MG63 (cell line): ENCODE measurements at regions not wholly inside any gene's neighbourhood (a gene's known extent, or its start where the extent isn't known, plus 50 kb on each side); places are given as distances from the start of the nearest gene placed in this dataset.
A peak's percentile ranks its signal among the peaks of the same experiment; 100 is the strongest.

Source experiments
- DNase-seq: peaks from one replicate; pipeline ENCODE4 v3.0.0-alpha.2; 2020
- H3K27me3 ChIP-seq: fragments of 250-450 bp; sonication (Bioruptor Pico); 2 replicates; pipeline ENCODE4 v1.5.1; 2020; ENCODE audit warnings: mild to moderate bottlenecking, moderate library complexity
- H3K36me3 ChIP-seq: fragments of 250-450 bp; sonication (Bioruptor Pico); 2 replicates; pipeline ENCODE4 v1.5.1; 2020; ENCODE audit warnings: mild to moderate bottlenecking, moderate library complexity
- H3K4me3 ChIP-seq: fragments of 250-450 bp; sonication (Bioruptor Pico); 2 replicates; pipeline ENCODE4 v1.5.1; 2020; ENCODE audit warnings: mild to moderate bottlenecking, moderate library complexity
- H3K9me3 ChIP-seq: fragments of 250-450 bp; sonication (Bioruptor Pico); 2 replicates; pipeline ENCODE4 v1.5.1; 2020; ENCODE audit warnings: mild to moderate bottlenecking, moderate library complexity

DNA sequence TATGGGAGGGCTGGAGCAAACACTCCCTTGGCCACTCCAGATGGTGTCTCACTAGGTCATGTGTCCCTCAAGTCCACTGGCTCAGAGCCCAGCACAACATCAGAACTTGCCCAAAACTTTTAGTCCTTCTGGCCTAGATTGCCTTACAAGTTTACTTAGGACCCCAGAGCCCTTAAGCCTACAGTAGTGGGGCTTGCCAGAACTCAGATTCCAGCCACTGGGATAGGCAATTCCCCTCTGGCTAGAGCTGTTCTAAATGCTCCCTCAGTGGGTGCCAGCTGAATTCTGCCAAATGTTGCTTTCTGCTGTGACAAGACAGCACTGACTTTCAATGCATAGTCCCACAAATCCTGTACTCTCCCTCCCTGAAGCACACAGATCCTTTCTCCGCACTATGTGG, 331.1 kb downstream of the HTR7 start:
- no peaks in the 10 kb centered on the region for H3K27me3 ChIP-seq
- H3K9me3 ChIP-seq = no peaks in the 10 kb centered on the region
- no peaks in the 10 kb centered on the region for H3K36me3 ChIP-seq
- DNase-seq = no peak
- no peak overlapping the region for H3K4me3 ChIP-seq

DNA sequence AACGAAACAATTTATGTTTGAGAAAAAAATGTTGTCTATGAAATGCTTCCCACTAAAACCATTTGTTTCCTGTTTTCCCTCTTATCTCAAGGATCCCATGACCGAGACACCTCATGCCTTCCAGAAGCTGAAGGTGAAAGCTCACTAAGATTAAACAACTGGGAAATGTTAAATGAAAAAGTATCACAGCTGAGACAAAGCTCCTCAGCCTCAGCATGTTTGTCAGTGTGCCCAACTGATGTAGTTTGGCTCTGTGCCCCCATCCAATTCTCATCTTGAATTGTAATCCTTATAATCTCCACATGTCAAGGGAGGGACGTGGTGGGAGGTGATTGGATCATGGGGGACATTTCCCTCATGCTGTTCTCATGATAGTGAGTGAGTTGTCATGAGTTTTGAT, 327.3 kb downstream of the HTR7 start:
- H3K27me3 ChIP-seq = no peaks in the 10 kb centered on the region
- DNase-seq = no peak

DNA sequence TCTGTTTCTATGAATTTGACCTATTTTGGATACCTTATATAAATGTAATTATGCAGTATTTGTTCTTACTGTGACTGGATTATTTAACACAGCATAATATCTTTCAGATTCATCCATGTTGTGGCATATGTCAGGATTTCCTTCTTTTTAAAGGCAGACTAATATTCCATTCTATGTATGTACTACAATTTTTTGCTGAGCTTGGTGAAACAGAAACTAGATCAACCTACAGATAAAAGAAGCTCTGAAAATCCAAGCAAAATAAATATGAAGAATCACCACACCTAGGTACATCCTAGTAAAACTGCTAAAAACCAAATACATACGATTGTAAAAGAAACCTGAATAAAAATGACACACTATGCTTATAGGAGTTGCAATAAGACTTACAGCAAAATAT, 300.5 kb downstream of the HTR7 start:
- no peak for DNase-seq
- no peak overlapping the region for H3K4me3 ChIP-seq
- no peaks in the 10 kb centered on the region for H3K27me3 ChIP-seq
- H3K36me3 ChIP-seq = no peaks in the 10 kb centered on the region
- peaks cover 2% of the 10 kb centered on the region; the same call in 1 of the 2 replicates for H3K9me3 ChIP-seq

More for the DNA sequence above, 327.3 kb downstream of the HTR7 start:
- Histone ChIP-seq H3K4me3 (no peak overlapping the region), H3K36me3 (no peaks in the 10 kb centered on the region), H3K9me3 (no peaks in the 10 kb centered on the region)

DNA sequence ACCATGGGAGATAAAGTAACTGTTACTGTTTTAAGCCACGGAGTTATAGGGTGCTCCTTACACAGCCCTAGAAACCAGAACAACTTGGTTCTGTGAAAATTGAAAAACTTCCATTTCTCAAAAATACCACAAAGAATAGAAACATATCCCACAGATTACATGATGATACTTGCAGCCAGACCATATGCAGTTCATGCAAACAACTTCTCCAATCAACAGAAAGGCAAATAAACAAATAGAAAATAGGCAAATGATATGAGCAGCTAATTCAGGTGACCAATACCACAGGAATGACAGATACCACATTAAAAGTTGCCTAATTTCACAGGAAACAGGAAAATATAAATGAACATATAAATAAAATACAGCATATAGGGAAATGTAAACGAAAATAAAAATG, 297.5 kb downstream of the HTR7 start:
- peaks cover 2% of the 10 kb centered on the region; the same call in 1 of the 2 replicates for H3K9me3 ChIP-seq
- no peak for DNase-seq
- no peaks in the 10 kb centered on the region for H3K27me3 ChIP-seq
- no peaks in the 10 kb centered on the region for H3K36me3 ChIP-seq
- no peak overlapping the region for H3K4me3 ChIP-seq

DNA sequence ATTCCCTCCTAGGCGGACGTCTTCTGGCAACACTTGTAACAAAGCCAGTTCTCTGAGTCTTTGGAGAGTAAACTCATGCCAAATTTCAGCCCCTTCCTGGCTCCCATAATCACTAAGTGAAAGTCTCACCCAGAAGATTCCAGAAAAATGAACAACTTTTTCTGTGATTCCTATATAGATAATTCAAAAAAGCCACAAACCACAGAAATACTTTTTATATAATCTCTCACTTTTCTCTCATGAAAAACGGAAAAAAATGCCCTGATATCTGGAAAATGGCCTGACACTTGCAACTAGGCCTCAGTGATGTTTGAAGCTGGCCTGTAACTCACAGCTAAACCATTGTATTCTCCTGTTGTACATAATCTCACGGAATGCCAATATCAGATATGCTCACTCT, 296.2 kb downstream of the HTR7 start:
- Histone ChIP-seq H3K4me3 (no peak overlapping the region), H3K36me3 (no peaks in the 10 kb centered on the region), H3K27me3 (no peaks in the 10 kb centered on the region), H3K9me3 (peaks cover 2% of the 10 kb centered on the region; the same call in 1 of the 2 replicates)
- DNase-seq = no peak

DNA sequence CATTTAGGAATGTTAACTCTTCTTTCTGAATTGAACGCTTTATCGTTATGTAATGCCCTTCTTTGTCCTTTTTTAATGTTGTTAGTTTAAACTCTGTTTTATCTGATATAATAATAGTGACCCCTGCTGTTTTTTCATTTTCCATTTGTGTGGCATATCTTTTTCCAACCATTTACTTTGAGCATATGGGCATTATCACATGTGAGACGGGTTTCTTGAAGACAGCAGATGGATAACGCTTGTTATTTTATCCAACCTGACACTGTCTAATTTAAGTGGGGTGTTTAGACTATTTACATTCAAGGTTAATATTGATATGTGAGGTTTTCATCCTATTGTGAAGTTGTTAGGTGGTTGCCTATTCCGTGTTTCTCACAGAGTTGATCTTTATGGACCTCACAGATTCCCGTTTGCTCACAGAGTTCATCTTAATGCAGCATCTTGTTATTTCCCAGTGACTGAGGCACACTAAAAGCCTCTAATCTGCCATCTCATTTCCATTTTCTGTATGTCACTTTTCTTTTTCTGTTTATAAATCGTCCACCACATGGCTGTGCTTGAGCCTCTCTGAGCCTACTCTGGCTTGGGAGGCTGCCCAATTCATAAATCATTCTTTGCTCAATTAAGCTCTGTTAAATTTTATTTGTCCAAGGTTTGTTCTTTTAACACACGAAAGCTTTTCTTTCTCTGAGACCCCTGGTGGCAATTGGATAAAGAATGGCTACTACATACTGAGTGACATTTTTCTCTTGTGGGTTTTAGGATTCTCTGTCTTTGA, 286.2 kb downstream of the HTR7 start:
- H3K4me3 ChIP-seq = no peak overlapping the region
- DNase-seq = no peak
- no peaks in the 10 kb centered on the region for H3K27me3 ChIP-seq
- no peaks in the 10 kb centered on the region for H3K36me3 ChIP-seq
- no peaks in the 10 kb centered on the region for H3K9me3 ChIP-seq

DNA sequence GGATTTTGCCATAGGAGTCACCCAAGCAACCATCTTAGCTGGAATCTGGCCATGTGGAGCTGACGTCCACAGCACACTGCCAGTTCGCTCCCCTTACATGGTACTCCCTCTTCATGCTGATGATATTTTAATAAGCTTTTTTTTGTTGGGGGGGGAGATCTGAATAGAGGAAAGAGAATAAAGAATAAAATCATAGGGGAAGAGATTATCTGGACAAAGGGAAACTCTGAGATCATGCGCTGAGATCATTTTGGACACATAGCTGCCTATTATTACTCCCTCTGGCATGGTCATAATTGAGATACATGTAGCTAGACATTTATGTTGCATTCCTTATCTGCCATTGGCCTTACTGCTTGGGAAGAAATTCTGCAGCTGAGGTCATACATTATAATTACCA, 282.7 kb downstream of the HTR7 start:
- no peaks in the 10 kb centered on the region for H3K9me3 ChIP-seq
- no peak overlapping the region for H3K4me3 ChIP-seq
- no peaks in the 10 kb centered on the region for H3K36me3 ChIP-seq
- DNase-seq = no peak
- no peaks in the 10 kb centered on the region for H3K27me3 ChIP-seq

DNA sequence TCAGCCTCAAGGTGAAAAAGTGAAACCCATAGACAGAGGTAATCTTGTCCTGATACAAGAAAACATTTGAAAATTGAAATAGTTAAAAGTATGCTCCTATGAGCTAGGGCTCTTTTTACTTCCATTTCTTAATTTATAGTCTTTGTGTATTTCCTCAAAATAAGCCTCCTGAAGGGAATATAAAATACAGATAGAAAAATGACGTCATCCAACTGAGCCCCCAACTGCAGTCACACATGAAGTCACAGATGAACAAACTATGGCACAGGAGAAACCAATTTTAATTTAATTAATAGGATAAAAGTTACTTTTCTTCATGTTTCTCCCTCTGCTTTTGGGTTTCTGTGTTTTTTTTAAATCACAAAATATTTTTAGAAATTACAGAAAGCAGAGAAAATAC, 280.3 kb downstream of the HTR7 start:
- Histone ChIP-seq H3K27me3 (no peaks in the 10 kb centered on the region), H3K9me3 (no peaks in the 10 kb centered on the region), H3K36me3 (no peaks in the 10 kb centered on the region), H3K4me3 (no peak overlapping the region)
- no peak for DNase-seq

DNA sequence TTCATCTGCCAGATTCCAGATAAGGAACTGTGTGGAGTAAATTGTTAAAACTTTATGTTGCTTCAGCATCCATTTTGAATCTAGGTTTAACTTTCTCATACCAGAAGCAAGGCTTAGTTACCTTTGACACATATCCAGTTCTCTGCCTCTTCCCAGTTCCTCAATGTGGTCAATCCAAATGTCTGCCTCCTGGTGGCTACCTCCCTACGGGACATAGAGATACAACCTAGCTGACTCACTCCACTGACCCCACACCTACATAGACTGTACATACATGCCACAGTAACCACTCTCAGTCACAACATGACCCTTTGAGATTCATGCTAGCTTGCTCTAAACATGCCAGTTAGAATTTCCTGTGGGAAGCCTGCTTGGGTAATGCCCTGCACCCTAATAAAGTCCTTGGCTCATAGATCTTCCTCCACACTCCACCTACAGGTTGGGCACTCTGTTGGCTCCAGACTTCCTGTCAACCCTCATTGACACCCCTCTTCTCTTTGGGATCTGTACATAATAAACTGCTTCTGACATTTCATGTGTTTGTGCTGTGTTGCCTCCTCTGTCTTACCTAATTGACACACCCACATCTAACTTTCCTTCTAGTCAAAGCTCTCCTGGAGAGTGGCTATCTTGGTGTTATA, 278.1 kb downstream of the HTR7 start:
- Histone ChIP-seq H3K27me3 (no peaks in the 10 kb centered on the region), H3K9me3 (no peaks in the 10 kb centered on the region; the same call in 1 of the 2 replicates), H3K4me3 (no peak overlapping the region), H3K36me3 (no peaks in the 10 kb centered on the region)
- DNase-seq = peak; percentile 58

DNA sequence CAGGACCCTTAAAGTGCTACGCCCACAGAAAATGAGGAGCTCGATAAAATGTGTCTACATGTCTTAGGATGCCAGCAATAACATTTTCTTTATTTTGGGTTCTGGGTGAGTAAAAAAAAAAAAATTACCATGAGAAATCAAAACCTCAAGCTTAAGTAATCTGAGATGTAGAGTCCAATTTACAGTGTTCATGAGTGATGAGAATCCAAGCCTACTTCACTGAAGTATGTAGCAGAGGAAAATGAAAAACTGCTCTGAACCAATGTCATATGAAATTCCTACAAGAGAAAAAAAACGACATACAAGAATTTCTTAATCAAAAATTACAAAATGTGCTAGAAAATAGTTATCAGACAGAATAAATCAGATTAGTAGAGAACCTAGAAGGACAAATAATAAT, 274.4 kb downstream of the HTR7 start:
- Histone ChIP-seq H3K9me3 (no peaks in the 10 kb centered on the region; the same call in 1 of the 2 replicates), H3K4me3 (no peak overlapping the region), H3K27me3 (no peaks in the 10 kb centered on the region), H3K36me3 (no peaks in the 10 kb centered on the region)
- DNase-seq = no peak

DNA sequence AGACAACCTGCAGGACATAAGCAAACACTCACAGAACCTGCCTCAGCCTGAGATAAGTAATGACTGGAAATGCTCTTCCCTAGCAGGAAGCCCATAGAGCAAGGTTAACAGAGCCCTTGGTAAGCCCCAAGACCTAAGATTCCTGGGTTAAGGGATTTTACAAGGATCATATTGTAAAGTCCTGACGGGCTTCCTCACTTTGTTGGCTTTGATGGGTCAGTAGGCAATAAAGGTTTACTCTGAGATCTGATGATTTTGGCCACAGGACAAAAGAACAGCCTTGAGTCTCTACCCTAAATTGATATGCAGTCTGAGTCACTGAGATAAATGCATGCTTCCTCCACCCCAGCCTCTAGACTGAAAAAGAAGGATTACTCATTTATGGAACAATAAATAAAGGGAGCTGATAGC, 270.8 kb downstream of the HTR7 start:
- Histone ChIP-seq H3K36me3 (no peaks in the 10 kb centered on the region), H3K4me3 (no peak overlapping the region), H3K9me3 (no peaks in the 10 kb centered on the region; the same call in 1 of the 2 replicates), H3K27me3 (no peaks in the 10 kb centered on the region)
- DNase-seq = peak; percentile 16

DNA sequence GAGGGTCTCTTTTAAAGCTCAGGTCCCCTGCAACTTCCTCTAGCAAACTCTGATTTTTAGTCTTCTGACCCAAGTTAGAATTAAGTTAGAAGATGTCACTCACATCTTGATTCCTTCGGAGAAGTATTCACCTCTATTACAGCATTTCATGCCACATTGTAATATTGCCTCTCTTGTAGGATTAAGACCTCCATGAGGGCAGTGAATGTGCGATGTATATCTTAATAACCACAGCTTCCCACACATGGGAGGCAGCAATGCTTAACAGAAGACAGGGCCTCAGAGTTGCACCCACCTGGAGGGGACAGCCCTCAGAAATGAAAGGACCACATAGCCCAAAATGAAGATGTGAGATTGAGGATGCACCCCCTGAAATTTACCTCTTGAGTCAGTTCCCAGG, 270.3 kb downstream of the HTR7 start:
- Histone ChIP-seq H3K9me3 (no peaks in the 10 kb centered on the region; the same call in 1 of the 2 replicates), H3K4me3 (no peak overlapping the region), H3K27me3 (no peaks in the 10 kb centered on the region), H3K36me3 (no peaks in the 10 kb centered on the region)
- DNase-seq = no peak

DNA sequence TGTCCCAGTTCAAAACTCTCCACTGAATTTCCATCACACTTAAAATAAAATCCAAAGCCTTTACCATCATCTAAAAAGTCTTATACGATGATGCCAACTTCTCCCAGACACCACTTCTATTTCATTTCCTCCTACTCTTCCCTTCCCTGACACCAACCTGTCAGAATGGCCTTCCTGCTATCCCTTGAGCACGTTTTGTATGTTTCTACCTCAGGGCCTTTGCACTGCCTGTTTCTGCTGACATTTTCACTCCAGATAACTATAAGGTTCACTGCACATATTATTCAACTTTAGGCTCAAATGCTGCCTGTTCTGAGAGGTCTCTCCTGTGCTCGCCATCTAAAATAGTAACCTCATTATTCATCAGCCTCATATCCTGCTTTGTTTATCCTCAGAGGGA, 269.6 kb downstream of the HTR7 start:
- Histone ChIP-seq H3K4me3 (no peak overlapping the region), H3K36me3 (no peaks in the 10 kb centered on the region), H3K27me3 (no peaks in the 10 kb centered on the region), H3K9me3 (no peaks in the 10 kb centered on the region; the same call in 1 of the 2 replicates)
- DNase-seq = no peak

DNA sequence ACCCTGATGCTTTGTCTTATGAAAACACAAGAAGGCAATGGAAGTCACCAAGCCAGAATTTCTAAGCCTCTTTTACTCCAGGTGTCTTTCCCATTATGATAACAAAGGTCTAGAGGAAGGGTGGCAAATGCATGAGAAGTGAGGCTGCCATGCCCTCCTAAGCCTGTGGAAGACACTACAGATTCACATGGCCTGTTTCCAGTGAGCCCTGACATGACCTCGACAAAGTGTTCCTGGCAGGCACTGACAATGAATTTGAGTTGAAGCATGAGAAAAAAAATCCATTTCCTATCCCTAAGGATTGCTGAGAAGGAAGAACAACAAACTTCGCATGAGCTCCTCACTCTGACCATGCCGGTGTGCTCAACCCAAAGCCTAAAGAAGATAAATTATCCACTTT, 268.0 kb downstream of the HTR7 start:
- Histone ChIP-seq H3K4me3 (no peak overlapping the region), H3K9me3 (no peaks in the 10 kb centered on the region), H3K36me3 (no peaks in the 10 kb centered on the region), H3K27me3 (no peaks in the 10 kb centered on the region)
- no peak for DNase-seq

DNA sequence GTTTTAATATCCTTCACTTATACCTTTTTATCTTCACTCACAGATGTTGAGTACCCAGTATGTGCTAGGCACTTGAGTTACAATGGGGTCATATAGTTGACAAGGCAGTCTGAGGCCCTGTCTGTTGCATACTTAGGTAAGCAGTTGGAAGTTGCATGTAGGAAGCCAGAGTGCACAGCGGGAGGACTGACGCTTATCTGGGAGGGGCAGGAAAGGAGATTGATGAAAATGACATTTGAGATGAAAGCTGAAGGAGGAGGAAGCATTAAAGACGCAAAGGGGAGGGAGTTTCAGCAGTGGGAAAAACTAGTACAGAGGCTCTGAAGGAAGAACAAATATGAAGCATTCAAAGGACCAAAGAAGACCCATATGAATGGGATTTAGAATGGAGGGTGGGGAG, 266.2 kb downstream of the HTR7 start:
- Histone ChIP-seq H3K36me3 (no peaks in the 10 kb centered on the region), H3K9me3 (no peaks in the 10 kb centered on the region), H3K4me3 (no peak overlapping the region), H3K27me3 (no peaks in the 10 kb centered on the region)
- DNase-seq = no peak

DNA sequence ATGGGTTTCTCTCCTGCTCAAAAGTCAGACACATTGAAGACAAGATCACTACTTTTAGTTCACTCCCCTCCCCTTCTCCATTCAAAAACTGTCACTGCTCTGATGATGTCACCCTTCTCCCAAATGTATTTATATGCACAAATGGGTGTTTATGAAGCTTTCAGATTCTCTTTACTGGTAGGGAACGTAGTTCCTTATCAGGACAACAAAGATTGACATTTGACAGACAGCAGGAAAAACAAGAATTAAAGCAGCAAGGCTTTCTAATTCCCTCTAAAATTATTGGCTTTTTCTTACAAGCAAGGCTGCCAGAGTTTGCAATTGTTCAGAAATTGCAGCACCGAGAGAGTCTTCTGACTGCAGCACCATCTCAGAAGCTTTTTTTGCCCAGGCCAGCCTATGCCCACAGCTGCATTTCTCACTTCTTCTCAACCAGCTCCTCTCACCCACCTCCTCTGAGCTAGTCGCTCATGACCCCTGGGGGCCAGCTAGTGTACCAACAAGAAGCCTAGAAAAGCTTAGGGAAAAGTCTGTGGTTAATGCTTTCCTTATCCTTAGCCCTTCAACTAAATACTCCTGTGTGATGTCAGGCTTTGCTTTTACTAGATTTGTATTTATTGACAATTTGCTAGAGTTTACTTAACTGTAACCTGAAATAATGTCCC, 265.1 kb downstream of the HTR7 start:
- H3K4me3 ChIP-seq = no peak overlapping the region
- no peaks in the 10 kb centered on the region for H3K36me3 ChIP-seq
- H3K9me3 ChIP-seq = no peaks in the 10 kb centered on the region
- H3K27me3 ChIP-seq = no peaks in the 10 kb centered on the region
- peak; percentile 59 for DNase-seq

DNA sequence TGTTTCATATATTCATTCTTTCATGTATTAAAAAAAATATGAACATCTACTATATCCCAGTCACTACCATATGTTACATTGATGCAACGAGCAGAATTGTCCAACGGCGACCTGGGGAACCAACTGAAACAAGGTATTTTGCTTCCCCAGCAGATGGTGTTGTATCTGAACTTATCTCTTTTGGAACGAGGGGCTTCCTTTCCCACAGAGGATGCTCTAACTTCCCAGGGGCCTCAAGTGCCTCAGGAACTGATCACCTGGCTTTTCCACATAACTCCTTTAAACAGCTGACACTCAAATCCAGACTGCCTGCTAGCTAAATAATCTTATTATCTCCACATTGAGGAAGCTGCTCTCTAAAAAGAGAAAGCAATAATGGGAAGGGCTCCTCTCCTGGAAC, 259.3 kb downstream of the HTR7 start:
- Histone ChIP-seq H3K27me3 (no peaks in the 10 kb centered on the region), H3K4me3 (no peak overlapping the region)
- DNase-seq = no peak

More for the DNA sequence above, 259.3 kb downstream of the HTR7 start:
- Histone ChIP-seq H3K9me3 (no peaks in the 10 kb centered on the region), H3K36me3 (no peaks in the 10 kb centered on the region)
